ENCODE measurements at regions not wholly inside any gene's neighbourhood (a gene's known extent, or its start where the extent isn't known, plus 50 kb on each side); places are given as distances from the start of the nearest gene placed in this dataset.

DNA sequence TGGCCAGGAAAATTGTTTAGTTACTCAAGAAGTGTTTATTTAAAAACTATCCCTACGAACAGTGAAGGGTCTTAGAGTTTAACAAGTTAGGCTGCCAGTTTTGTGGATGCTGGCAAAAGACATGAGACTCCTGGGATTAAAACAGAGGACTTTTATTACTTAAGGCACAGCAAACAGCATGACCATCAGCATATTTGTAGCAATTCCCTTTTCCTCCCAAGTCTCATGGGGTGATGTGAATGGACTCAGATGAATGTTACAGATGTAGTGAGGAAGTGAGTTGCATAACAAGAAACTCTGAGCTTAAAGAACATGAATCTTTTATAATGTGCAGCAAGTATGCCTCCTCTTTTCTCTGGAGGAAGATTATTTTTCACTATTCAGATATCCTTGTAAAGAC, 695.8 kb downstream of the RPS29 start:
- H3K4me1 ChIP-seq (ENCODE audit: control insufficient read depth, insufficient read depth, low read length): no peaks in the 10 kb centered on the region
- no peaks in the 10 kb centered on the region for H3K9me3 ChIP-seq (ENCODE audit: control insufficient read depth, insufficient read depth, low read depth, low read length)
- TF ChIP-seq, protein P1, sequence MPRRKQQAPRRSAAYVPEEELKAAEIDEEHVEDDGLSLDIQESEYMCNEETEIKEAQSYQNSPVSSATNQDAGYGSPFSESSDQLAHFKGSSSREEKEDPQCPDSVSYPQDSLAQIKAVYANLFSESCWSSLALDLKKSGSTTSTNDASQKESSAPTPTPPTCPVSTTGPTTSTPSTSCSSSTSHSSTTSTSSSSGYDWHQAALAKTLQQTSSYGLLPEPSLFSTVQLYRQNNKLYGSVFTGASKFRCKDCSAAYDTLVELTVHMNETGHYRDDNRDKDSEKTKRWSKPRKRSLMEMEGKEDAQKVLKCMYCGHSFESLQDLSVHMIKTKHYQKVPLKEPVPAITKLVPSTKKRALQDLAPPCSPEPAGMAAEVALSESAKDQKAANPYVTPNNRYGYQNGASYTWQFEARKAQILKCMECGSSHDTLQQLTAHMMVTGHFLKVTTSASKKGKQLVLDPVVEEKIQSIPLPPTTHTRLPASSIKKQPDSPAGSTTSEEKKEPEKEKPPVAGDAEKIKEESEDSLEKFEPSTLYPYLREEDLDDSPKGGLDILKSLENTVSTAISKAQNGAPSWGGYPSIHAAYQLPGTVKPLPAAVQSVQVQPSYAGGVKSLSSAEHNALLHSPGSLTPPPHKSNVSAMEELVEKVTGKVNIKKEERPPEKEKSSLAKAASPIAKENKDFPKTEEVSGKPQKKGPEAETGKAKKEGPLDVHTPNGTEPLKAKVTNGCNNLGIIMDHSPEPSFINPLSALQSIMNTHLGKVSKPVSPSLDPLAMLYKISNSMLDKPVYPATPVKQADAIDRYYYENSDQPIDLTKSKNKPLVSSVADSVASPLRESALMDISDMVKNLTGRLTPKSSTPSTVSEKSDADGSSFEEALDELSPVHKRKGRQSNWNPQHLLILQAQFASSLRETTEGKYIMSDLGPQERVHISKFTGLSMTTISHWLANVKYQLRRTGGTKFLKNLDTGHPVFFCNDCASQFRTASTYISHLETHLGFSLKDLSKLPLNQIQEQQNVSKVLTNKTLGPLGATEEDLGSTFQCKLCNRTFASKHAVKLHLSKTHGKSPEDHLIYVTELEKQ (tag by site-specific recombination; IDR thresholded peaks at IDR 0.05; ENCODE audit: borderline replicate concordance): no peak
- no peak for TF ChIP-seq ZNF596 (tag by site-specific recombination; IDR thresholded peaks at IDR 0.05)
- no peak for TF ChIP-seq KLF7 (tag by site-specific recombination; IDR thresholded peaks at IDR 0.05; ENCODE audit: borderline replicate concordance)
- TF ChIP-seq ZNF501 (tag by site-specific recombination; IDR thresholded peaks at IDR 0.05): no peak
- TF ChIP-seq, protein P2, sequence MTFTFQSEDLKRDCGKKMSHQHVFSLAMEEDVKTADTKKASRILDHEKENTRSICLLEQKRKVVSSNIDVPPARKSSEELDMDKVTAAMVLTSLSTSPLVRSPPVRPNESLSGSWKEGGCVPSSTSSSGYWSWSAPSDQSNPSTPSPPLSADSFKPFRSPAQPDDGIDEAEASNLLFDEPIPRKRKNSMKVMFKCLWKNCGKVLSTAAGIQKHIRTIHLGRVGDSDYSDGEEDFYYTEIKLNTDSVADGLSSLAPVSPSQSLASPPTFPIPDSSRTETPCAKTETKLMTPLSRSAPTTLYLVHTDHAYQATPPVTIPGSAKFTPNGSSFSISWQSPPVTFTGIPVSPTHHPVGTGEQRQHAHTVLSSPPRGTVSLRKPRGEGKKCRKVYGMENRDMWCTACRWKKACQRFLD (tag by site-specific recombination; IDR thresholded peaks at IDR 0.05): no peak
- no peak for TF ChIP-seq ZNF184 (tag by site-specific recombination; IDR thresholded peaks at IDR 0.05)
- CTCF ChIA-PET: interaction anchor here (0.5 kb wide), 1 partner anchor 624 kb away, joined by 4 read pairs; no protein-coding TSS in a partner anchor
- POLR2A ChIA-PET: no interaction called here
- H3K27ac ChIP-seq (ENCODE audit: extremely low read depth, low read depth, low read length): no peak overlapping the region
- no peaks in the 10 kb centered on the region for H3K36me3 ChIP-seq (ENCODE audit: control insufficient read depth in 2 of 2, insufficient read depth in 1 of 2, low read length in 2 of 2)
- no peak overlapping the region for H3K4me3 ChIP-seq (ENCODE audit: low read depth, low read length)

DNA sequence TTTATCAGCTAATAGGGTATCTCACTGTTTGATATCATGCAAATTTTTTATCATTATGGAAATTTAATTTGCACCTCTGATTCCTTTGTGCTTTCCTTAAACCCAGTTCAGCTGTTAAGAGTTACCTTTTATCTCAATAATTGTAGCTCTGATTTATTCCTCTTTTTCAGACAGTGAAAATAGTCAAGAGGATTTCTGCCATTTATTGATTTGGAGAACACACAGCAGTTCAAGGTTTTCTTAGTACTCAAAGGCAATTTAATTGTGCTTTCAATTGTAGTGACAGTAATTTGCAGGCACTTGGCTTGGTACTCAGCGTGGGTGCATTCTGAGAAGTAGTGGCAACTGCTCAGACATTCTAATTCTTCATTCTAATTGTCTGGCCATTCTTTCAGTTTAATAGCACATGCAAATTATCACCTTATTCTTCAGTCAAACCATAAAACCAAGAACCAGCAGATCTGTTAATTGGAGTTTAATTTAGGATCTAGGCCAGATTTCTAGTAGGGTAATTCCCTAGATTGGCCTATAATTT, 709.3 kb downstream of the RPS29 start:
- POLR2A ChIA-PET: no interaction called here
- Histone ChIP-seq H3K4me3 (ENCODE audit: low read depth, low read length) (no peak overlapping the region), H3K27ac (ENCODE audit: extremely low read depth, low read depth, low read length) (no peak overlapping the region), H3K4me1 (ENCODE audit: control insufficient read depth, insufficient read depth, low read length) (0 out of 2 replicates have a peak, but pooled peaks cover 2% of the 10 kb centered on the region), H3K36me3 (ENCODE audit: control insufficient read depth in 2 of 2, insufficient read depth in 1 of 2, low read length in 2 of 2) (no peaks in the 10 kb centered on the region), H3K9me3 (ENCODE audit: control insufficient read depth, insufficient read depth, low read depth, low read length) (no peaks in the 10 kb centered on the region)
- CTCF ChIA-PET: no interaction called here
- TF ChIP-seq ZNF624 (tag by site-specific recombination; IDR thresholded peaks at IDR 0.05): no peak
- no peak for TF ChIP-seq GLI2 (tag by site-specific recombination; IDR thresholded peaks at IDR 0.05; ENCODE audit: borderline replicate concordance, low read depth)
- no peak for TF ChIP-seq ZNF214 (tag by site-specific recombination; IDR thresholded peaks at IDR 0.05; ENCODE audit: borderline replicate concordance)
- TF ChIP-seq GLIS1 (tag by site-specific recombination; IDR thresholded peaks at IDR 0.05): no peak
- no peak for TF ChIP-seq ZNF169 (tag by site-specific recombination; IDR thresholded peaks at IDR 0.05)
- TF ChIP-seq ZNF350 (tag by site-specific recombination; IDR thresholded peaks at IDR 0.05): no peak

DNA sequence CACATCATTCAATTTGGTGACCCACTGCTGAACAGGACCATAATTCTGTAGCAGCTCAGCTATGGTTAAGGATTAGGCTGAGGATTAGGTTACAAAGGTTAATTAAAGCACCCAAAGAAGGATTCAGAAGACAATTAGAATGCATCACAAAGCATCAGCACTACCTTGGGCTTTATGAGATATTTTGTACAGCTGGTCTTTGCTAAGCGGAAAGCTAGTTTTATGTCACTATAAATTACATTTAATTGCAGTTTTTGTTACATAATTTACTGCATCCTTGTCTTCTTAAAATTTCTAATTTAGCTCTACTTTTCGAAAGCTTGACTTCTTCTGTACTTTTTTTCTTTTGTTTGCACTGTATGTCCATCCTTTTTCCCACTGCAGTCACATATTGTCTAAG, 711.5 kb downstream of the RPS29 start:
- 0 out of 2 replicates have a peak, but pooled peaks cover 2% of the 10 kb centered on the region for H3K4me1 ChIP-seq (ENCODE audit: control insufficient read depth, insufficient read depth, low read length)
- CTCF ChIA-PET: no interaction called here
- no peak overlapping the region for H3K27ac ChIP-seq (ENCODE audit: extremely low read depth, low read depth, low read length)
- no peak overlapping the region for H3K4me3 ChIP-seq (ENCODE audit: low read depth, low read length)
- TF ChIP-seq, protein P3, sequence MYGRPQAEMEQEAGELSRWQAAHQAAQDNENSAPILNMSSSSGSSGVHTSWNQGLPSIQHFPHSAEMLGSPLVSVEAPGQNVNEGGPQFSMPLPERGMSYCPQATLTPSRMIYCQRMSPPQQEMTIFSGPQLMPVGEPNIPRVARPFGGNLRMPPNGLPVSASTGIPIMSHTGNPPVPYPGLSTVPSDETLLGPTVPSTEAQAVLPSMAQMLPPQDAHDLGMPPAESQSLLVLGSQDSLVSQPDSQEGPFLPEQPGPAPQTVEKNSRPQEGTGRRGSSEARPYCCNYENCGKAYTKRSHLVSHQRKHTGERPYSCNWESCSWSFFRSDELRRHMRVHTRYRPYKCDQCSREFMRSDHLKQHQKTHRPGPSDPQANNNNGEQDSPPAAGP (tag by site-specific recombination; IDR thresholded peaks at IDR 0.05): no peak
- TF ChIP-seq, protein P4, sequence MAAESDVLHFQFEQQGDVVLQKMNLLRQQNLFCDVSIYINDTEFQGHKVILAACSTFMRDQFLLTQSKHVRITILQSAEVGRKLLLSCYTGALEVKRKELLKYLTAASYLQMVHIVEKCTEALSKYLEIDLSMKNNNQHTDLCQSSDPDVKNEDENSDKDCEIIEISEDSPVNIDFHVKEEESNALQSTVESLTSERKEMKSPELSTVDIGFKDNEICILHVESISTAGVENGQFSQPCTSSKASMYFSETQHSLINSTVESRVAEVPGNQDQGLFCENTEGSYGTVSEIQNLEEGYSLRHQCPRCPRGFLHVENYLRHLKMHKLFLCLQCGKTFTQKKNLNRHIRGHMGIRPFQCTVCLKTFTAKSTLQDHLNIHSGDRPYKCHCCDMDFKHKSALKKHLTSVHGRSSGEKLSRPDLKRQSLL (tag by site-specific recombination; IDR thresholded peaks at IDR 0.05): no peak
- TF ChIP-seq ZNF184 (tag by site-specific recombination; IDR thresholded peaks at IDR 0.05) (no peak), KLF8 (tag by site-specific recombination; IDR thresholded peaks at IDR 0.05) (no peak), BCL11A (tag by site-specific recombination; IDR thresholded peaks at IDR 0.05; ENCODE audit: low read depth) (no peak), ZNF202 (tag by site-specific recombination; IDR thresholded peaks at IDR 0.05; ENCODE audit: borderline replicate concordance) (no peak)
- H3K36me3 ChIP-seq (ENCODE audit: control insufficient read depth in 2 of 2, insufficient read depth in 1 of 2, low read length in 2 of 2): no peaks in the 10 kb centered on the region
- H3K9me3 ChIP-seq (ENCODE audit: control insufficient read depth, insufficient read depth, low read depth, low read length): no peaks in the 10 kb centered on the region
- POLR2A ChIA-PET: no interaction called here
